ENCODE measurements at regions not wholly inside any gene's neighbourhood (a gene's known extent, or its start where the extent isn't known, plus 50 kb on each side); places are given as distances from the start of the nearest gene placed in this dataset.
A peak's percentile ranks its signal among the peaks of the same experiment; 100 is the strongest.
"Not testable (repeated sequence)": the region's sequence is repeated elsewhere in the genome, so short reads cannot be mapped to it uniquely, and the experiment has no call there.

DNA sequence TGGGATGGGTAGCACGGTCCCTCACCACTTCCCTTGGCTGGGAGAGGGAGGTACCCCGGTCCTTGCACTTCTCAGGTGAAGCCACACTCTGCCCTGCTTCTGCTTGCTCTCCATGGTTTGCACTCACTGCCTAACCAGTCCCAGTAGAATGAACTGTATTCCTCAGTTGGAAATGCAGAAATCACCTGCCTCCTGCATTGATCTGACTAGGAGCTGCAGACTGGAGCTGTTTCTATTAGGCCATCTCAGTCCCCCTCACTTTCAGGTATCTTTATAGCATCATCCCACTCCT lies 264.9 kb downstream of the ZWINT start:
- DNase-seq: no peak

GRCh38 chr10:56095506-56096225 lies 265.4 kb downstream of the ZWINT start:
- DNase-seq: no peak

DNA sequence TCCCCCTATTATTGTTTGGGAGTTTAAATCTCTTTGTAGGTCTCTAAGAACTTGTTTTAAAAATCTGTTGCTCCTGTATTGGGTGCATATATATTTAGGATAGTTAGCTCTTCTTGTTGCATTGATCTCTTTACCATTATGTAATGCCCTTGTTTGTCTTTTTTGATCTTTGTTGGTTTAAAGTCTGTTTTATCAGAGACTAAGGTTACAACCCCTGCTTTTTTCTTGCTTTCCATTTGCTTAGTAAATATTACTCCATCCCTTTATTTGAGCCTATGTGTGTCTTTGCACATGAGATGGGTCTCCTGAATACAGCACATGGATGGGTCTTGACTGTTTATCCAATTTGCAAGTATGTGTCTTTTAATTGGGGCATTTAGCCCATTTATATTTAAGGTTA lies 267.4 kb downstream of the ZWINT start:
- not testable (repeated sequence) for DNase-seq

DNA sequence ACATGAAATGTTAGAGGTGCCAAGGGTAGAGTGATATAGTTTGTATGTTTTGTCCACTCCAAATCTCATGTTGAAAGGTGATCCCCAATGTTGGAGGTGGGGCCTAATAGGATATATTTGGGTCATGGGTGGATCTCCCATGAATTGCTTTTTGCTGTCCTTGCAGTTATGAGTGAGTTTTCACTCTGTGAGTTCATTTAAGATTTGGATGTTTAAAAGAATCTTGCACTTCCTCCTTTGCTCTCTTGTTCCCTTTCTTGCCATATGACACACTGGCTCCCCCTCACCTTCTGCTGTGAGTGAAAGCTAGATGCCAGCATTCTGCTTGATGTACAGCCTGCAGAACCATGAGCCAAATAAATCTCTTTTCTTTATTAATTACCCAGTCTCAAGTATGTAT lies 269.2 kb downstream of the ZWINT start:
- no peak for DNase-seq

DNA sequence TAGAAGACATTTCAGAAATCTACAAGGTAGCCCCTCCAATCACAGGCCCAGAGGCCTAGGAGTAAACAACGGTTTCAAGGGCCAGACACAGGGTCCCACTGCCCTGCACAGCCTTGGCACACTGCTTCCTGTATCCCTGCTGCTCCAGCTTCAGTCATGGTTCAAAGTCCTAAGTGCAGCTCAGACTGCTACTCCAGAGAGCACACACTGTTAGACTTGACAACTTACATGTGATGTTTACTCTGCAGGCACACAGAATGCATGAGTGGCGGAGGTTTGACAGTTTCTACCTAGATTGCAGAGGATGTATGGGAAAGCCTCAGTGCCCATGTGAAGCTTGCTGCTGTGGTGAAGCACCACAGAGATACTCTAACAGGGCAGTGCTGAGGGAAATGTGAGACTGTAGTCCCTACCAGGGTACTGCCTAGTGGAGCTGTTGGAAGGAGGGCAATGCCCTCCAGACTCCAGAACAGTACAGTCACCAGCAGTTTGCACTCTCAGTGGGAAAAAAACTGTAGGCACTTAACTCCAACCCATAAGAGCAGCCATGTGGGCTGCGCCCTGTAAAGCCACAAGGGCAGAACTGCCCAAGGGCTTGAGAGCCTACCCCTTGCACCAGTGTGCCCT lies 270.0 kb downstream of the ZWINT start:
- DNase-seq: no peak

GRCh38 chr10:56085406-56086122 lies 275.5 kb downstream of the ZWINT start:
- DNase-seq: no peak

- DNase-seq: no peak
These were observed 278.9 kb downstream of the ZWINT start for GRCh38 chr10:56082169-56082568.

DNA sequence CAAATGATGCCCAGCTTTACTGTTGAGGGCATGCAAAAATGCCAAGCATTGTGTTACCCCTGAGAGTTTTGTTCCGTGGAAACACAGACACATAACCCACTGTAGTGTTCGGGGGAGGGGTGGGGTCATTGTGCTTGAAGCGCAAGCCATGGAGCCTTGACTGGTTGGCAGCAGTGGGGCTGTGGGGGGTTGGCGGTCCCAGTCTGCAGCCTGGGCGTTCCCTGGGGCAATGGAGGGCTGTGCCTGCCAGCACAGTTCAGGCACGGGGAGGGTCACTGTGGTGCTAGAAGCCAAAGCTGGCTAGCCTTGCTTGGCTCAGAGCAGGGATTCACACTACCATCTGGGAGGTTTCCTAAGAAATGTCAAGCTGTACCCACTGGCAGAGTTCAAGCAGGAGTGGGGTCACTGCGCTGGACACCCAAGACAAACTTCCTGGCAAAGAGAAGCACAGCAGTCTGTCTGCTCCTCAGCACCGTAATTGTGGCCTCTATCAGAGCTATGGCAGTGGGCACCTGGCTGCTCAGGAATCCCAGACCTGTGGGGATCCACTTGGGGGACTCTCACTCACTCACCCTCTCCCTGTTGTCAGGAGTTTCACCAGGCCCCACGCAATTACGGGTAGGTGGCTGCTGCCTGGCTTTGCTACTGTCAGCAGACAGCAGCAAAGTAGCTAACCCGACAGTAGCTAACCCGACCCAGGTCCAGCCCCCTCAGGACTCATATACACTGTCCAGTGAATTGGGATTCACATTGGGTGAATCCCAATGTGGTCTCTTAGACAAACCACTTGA lies 292.4 kb downstream of the ZWINT start:
- no peak for DNase-seq

GRCh38 chr10:56068040-56068439 lies 293.0 kb downstream of the ZWINT start:
- DNase-seq: no peak

- no peak for DNase-seq
These were observed 297.4 kb downstream of the ZWINT start for GRCh38 chr10:56063642-56064041.

DNA sequence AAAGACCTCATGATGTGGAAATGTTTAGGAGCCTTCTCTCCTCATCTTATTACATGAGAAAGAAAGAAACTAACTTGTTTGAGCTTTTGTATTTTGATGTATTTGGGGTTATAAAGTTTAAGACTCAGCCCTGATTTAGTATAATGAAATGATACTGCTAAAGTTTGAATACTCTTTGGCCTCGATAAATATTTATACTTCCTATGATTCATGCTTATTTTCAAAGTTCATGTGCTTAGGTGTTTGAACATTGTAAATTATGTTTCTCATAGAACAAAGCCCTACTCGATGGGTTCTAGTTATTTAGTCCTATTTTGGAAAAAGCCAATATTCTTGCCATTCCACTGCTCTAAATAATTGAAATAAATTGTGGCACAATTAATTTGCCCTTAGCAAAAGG lies 303.2 kb downstream of the ZWINT start:
- no peak for DNase-seq

DNA sequence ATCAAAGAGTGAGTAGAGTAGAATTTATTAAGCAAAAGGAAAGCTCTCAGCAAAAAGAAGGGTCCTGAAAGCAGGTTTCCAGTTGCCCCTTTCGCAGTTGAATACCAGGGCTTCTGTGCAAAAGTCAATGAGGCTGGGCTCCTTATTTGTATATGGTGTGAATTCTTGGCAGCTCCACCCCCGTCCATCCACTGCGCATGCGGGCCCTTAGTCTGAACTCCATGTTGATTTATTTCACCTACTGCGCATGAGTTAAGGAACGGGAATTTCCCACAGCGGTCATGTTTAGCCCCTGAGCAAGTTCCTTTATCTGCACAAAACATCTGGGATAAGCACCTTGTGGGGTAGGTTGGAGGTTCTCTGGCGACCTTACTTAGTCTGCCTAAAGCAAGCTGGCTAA lies 325.6 kb downstream of the ZWINT start:
- DNase-seq: no peak

- DNase-seq: no peak
These were observed 332.5 kb downstream of the ZWINT start for GRCh38 chr10:56028298-56029132.

GRCh38 chr10:56012101-56012500 lies 349.0 kb downstream of the ZWINT start:
- no peak for DNase-seq

GRCh38 chr10:56003555-56003954 lies 357.5 kb downstream of the ZWINT start:
- no peak for DNase-seq

GRCh38 chr10:55989188-55989587 lies 371.9 kb downstream of the ZWINT start:
- no peak for DNase-seq

GRCh38 chr10:55979203-55979602 lies 381.9 kb downstream of the ZWINT start:
- DNase-seq: no peak

GRCh38 chr10:55966101-55966500 lies 395.0 kb downstream of the ZWINT start:
- DNase-seq: no peak

- no peak for DNase-seq
These were observed 417.7 kb downstream of the ZWINT start for GRCh38 chr10:55943403-55943802.

DNA sequence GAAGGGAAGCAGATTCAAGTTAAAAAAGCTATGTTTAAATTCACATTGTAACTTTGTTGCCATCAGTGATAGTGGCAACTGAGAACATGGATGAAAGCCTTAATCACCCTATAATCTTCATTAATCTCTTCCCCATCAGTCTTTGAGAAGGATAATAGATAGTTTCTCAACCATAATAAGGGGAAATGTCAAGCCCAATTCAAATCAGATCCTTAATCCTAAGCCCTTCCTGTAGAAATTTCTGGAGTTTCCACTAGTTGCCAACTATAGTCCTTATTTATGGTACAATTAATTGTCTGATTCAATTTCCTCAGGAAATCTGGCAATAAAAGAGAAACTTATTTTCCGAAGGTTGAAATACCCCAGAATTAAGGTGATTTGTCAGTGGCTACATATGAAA lies 431.8 kb downstream of the ZWINT start:
- no peak for DNase-seq

GRCh38 chr10:55899472-55900147 lies 461.4 kb downstream of the ZWINT start:
- peak; percentile 12 for DNase-seq

DNA sequence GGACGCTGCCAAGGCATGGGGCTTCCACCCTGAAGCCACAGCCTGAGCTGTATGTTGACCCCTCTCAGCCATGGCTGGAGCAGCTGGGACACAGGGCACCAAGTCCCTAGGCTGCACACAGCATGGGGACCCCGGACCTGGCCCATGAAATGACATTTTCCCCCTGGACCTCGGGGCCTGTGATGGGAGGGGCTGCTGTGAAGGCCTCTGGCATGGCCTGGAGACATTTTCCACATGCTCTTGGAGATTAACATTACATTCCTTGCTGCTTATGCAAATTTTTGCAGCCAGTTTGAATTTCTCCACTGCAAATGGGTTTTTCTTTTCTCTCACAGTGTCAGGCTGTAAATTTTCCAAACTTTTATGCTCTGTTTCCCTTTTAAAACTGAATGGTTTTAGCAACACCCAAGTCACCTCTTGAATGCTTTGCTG lies 463.6 kb downstream of the ZWINT start:
- no peak for DNase-seq

Data from NCI-H748 treated with DMSO at 0.1 percent for 48 hours (cell line).